Spleen (tissue), 7 donors: ENCODE measurements at regions not wholly inside any gene's neighbourhood (a gene's known extent, or its start where the extent isn't known, plus 50 kb on each side); places are given as distances from the start of the nearest gene placed in this dataset.

Experiments
- POLR2A ChIP-seq, 3 donors: fragments of 450-650 bp; IDR thresholded peaks; one replicate each; pipeline ENCODE4 v1.5.1; 2017; ENCODE audit warnings: antibody characterized with exemption in 3 of 3, mild to moderate bottlenecking in 1 of 3
- POLR2AphosphoS5 ChIP-seq, 3 donors: sonication (generic); formaldehyde crosslinking; IDR thresholded peaks; one replicate each; pipeline ENCODE4 v1.5.1; 2017; ENCODE audit warnings: antibody characterized with exemption in 3 of 3
- TF ChIP-seq, protein P1 (sequence below), 11 experiments: fragments of 200-600 bp in 7 of 11; fragments of 450-650 bp in 4 of 11; sonication (generic) in 4 of 11; IDR thresholded peaks in 8 of 11; conservative IDR thresholded peaks in 3 of 11; 1 replicate in 7 of 11; 2 replicates in 4 of 11; pipeline versions ENCODE4 v1.4.0 to v1.8.0; 2016 to 2021; ENCODE audit warnings: antibody characterized with exemption in 11 of 11, inconsistent platforms in 4 of 11, mild to moderate bottlenecking in 1 of 11
- donor health status: DM: no; HTN: no; CAD: no; lungs with moderate emphysema.
- donor health status: DM: no; HTN: no; CAD: no.
- donor health status: DM: no; HTN: no; CAD: no.

GRCh38 chr5:99906776-99907175 lies 628.4 kb upstream of the FAM174A start:
- TF ChIP-seq, protein P1, sequence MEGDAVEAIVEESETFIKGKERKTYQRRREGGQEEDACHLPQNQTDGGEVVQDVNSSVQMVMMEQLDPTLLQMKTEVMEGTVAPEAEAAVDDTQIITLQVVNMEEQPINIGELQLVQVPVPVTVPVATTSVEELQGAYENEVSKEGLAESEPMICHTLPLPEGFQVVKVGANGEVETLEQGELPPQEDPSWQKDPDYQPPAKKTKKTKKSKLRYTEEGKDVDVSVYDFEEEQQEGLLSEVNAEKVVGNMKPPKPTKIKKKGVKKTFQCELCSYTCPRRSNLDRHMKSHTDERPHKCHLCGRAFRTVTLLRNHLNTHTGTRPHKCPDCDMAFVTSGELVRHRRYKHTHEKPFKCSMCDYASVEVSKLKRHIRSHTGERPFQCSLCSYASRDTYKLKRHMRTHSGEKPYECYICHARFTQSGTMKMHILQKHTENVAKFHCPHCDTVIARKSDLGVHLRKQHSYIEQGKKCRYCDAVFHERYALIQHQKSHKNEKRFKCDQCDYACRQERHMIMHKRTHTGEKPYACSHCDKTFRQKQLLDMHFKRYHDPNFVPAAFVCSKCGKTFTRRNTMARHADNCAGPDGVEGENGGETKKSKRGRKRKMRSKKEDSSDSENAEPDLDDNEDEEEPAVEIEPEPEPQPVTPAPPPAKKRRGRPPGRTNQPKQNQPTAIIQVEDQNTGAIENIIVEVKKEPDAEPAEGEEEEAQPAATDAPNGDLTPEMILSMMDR (IDR thresholded peaks at IDR 0.05 in 8 of 11, conservative IDR thresholded peaks at IDR 0.05 in 3 of 11), result no peak
- no peak for TF ChIP-seq POLR2A (IDR thresholded peaks at IDR 0.05)
- TF ChIP-seq POLR2AphosphoS5 (IDR thresholded peaks at IDR 0.05), result no peak
